ENCODE measurements at regions not wholly inside any gene's neighbourhood (a gene's known extent, or its start where the extent isn't known, plus 50 kb on each side); places are given as distances from the start of the nearest gene placed in this dataset.

DNA sequence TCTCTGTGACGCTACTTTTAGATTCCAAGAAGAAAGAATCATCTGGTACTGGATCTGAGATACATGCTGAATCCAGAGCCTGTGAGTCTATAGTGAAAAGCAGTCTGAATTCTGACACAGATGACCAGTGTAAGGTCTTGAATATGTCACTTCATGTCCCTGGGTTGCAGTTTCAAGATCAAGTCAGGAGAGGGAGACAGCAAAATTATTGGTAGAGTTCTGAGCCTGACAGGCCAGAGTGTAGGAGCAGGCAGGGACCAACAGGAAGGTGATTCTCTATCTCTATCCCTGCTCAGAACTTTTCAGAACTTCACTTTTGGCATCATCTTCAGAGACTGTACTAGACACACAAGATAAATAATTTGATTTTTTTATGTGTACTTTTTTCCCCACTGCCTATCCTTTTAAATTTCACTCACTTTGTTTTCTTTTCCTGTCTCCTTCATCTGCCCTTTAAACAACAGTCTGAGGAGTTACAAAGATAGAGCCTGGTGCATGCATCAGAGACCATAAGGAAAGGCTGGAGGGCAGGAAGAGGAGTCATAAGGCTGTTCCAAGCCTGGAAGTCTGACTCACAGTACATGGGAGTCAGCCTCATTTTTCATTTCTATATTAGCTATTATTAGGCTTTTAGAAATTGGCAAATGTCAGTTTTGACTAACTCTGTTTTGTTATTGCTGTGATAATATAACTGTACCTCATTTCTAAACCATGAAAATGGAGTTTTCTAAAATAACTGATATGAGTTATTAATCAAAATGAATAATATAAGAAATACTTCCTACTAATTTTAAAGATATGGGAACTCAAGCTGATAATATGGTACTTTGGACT lies 120.2 kb upstream of the TMEM229A start:
- Histone ChIP-seq H3K9me3 (no peaks in the 10 kb centered on the region), H3F3A (replicated peaks; ENCODE audit: insufficient read depth) (peaks cover 9% of the 10 kb centered on the region), H2AFZ (ENCODE audit: low read depth) (no peak overlapping the region), H3K4me2 (no peak overlapping the region), H3K36me3 (replicated peaks in 1 of 2; ENCODE audit: control insufficient read depth in 1 of 2, insufficient read depth in 2 of 2, low read length in 1 of 2) (no peaks in the 10 kb centered on the region), H3K27me3 (ENCODE audit: insufficient read depth) (no peaks in the 10 kb centered on the region), H3K79me2 (ENCODE audit: insufficient read depth) (no peaks in the 10 kb centered on the region), H3K9ac (no peak overlapping the region), H3K4me1 (ENCODE audit: control insufficient read depth in 1 of 2, insufficient read depth in 2 of 2, low read depth in 1 of 2, low read length in 1 of 2) (peaks cover 0 to 6% of the 10 kb centered on the region in 2 experiments; a peak in 2 of 4 replicates), H3K9me2 (no peaks in the 10 kb centered on the region), H3K4me3 (ENCODE audit: low read depth in 2 of 2, low read length in 1 of 2) (no peak overlapping the region), H3K27ac (ENCODE audit: low read depth in 2 of 2, low read length in 1 of 2) (peak overlapping the region in 1 of 2 experiments; percentile 39; a peak in 2 of 4 replicates), H4K20me1 (ENCODE audit: insufficient read depth) (no peaks in the 10 kb centered on the region)
- ChIA-PET POLR2A (no interaction called here), CTCF (interaction anchor here (1.0 to 4.5 kb wide), 9 partner anchors 10 to 702 kb away, joined by 3 to 102 read pairs (median 6); partner anchors contain the start of gene TMEM229A)
- WGBS (ENCODE audit: low lambda C conversion rate), result 69% methylated on average over 1 of the region's 1 CpG
- peak; percentile 34 for DNase-seq
- TF ChIP-seq, protein P1, sequence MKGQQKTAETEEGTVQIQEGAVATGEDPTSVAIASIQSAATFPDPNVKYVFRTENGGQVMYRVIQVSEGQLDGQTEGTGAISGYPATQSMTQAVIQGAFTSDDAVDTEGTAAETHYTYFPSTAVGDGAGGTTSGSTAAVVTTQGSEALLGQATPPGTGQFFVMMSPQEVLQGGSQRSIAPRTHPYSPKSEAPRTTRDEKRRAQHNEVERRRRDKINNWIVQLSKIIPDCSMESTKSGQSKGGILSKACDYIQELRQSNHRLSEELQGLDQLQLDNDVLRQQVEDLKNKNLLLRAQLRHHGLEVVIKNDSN (IDR thresholded peaks at IDR 0.05; ENCODE audit: borderline replicate concordance, low read depth), result no peak
- TF ChIP-seq FOXM1 (IDR thresholded peaks at IDR 0.05; ENCODE audit: low read depth), result no peak
- TF ChIP-seq FOSL2 (IDR thresholded peaks at IDR 0.05; ENCODE audit: borderline replicate concordance, low read depth), result no peak
- peak; percentile 66 for TF ChIP-seq RAD21 (IDR thresholded peaks at IDR 0.05; ENCODE audit: low read length)
- TF ChIP-seq CTCF (IDR thresholded peaks at IDR 0.05), result peak; percentile 60
- peak; percentile 66 for TF ChIP-seq SMC3 (IDR thresholded peaks at IDR 0.05; ENCODE audit: low read depth, low read length)
- no peak for TF ChIP-seq GATA2 (CRISPR knock-in tag; IDR thresholded peaks at IDR 0.05)
- TF ChIP-seq, protein P2, sequence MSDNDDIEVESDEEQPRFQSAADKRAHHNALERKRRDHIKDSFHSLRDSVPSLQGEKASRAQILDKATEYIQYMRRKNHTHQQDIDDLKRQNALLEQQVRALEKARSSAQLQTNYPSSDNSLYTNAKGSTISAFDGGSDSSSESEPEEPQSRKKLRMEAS (IDR thresholded peaks at IDR 0.05; ENCODE audit: low read depth), result no peak
- no peak for TF ChIP-seq CHD2 (IDR thresholded peaks at IDR 0.05; ENCODE audit: low read length, partially characterized antibody)

GRCh38 chr7:124137664-124138063 lies 104.8 kb upstream of the TMEM229A start:
- CTCF ChIA-PET, result interaction anchor here (1.2 kb wide), 1 partner anchor 647 kb away, joined by 3 read pairs; no protein-coding TSS in a partner anchor

More at GRCh38 chr7:124137664-124138063, 104.8 kb upstream of the TMEM229A start:
- Histone ChIP-seq H3K9me2 (no peaks in the 10 kb centered on the region), H3K4me1 (ENCODE audit: control insufficient read depth in 1 of 2, insufficient read depth in 2 of 2, low read depth in 1 of 2, low read length in 1 of 2) (no peaks in the 10 kb centered on the region), H4K20me1 (ENCODE audit: insufficient read depth) (no peaks in the 10 kb centered on the region), H3K9me3 (no peaks in the 10 kb centered on the region), H3K4me3 (ENCODE audit: low read depth in 2 of 2, low read length in 1 of 2) (no peak overlapping the region), H3K27me3 (ENCODE audit: insufficient read depth) (no peaks in the 10 kb centered on the region), H3K79me2 (ENCODE audit: insufficient read depth) (no peaks in the 10 kb centered on the region), H3K27ac (ENCODE audit: low read depth in 2 of 2, low read length in 1 of 2) (no peak overlapping the region), H2AFZ (ENCODE audit: low read depth) (no peak overlapping the region), H3K4me2 (no peak overlapping the region), H3F3A (replicated peaks; ENCODE audit: insufficient read depth) (no peaks in the 10 kb centered on the region), H3K9ac (no peak overlapping the region), H3K36me3 (replicated peaks in 1 of 2; ENCODE audit: control insufficient read depth in 1 of 2, insufficient read depth in 2 of 2, low read length in 1 of 2) (no peaks in the 10 kb centered on the region)
- 15% methylated on average over 1 of the region's 1 CpG for WGBS (ENCODE audit: low lambda C conversion rate)
- POLR2A ChIA-PET, result no interaction called here
- DNase-seq, result no peak
- no peak for TF ChIP-seq USF2 (IDR thresholded peaks at IDR 0.05; ENCODE audit: borderline replicate concordance, low read depth, low read length)
- TF ChIP-seq, protein P2 (IDR thresholded peaks at IDR 0.05; ENCODE audit: low read depth), result no peak

All from SK-N-SH (cell line).